Trophoblast cell (in vitro differentiated cells and primary cell): ENCODE measurements at regions not wholly inside any gene's neighbourhood (a gene's known extent, or its start where the extent isn't known, plus 50 kb on each side); places are given as distances from the start of the nearest gene placed in this dataset.

Experiments used
- DNase-seq, 2 donors: peaks; one replicate each; pipeline ENCODE4 v3.0.0-alpha.2; 2016
- H2AFZ ChIP-seq: 2 replicates; pipeline ENCODE4 v1.6.1; 2013; ENCODE audit warnings: low read length, moderate library complexity, mild to moderate bottlenecking; ENCODE audit not compliant: insufficient read depth, poor library complexity
- H2AK5ac ChIP-seq: 2 replicates; pipeline ENCODE4 v1.6.1; 2013; ENCODE audit warnings: mild to moderate bottlenecking, low read length
- H2BK120ac ChIP-seq: 2 replicates; pipeline ENCODE4 v1.6.1; 2013; ENCODE audit warnings: low read length, mild to moderate bottlenecking, moderate library complexity; ENCODE audit not compliant: insufficient read depth, poor library complexity
- H2BK12ac ChIP-seq: 2 replicates; pipeline ENCODE4 v1.6.1; 2013; ENCODE audit warnings: mild to moderate bottlenecking, low read length, moderate library complexity
- H2BK5ac ChIP-seq: 2 replicates; pipeline ENCODE4 v1.6.1; 2013; ENCODE audit warnings: low read length, low read depth, moderate library complexity, mild to moderate bottlenecking; ENCODE audit not compliant: poor library complexity
- H3K14ac ChIP-seq: 2 replicates; pipeline ENCODE4 v1.6.1; 2013; ENCODE audit warnings: mild to moderate bottlenecking, low read length
- H3K18ac ChIP-seq: 2 replicates; pipeline ENCODE4 v1.6.1; 2013; ENCODE audit warnings: mild to moderate bottlenecking, low read length
- H3K23ac ChIP-seq: 2 replicates; pipeline ENCODE4 v1.6.1; 2013; ENCODE audit warnings: low read length
- H3K27ac ChIP-seq: 2 replicates; pipeline ENCODE4 v1.5.1; 2013; ENCODE audit warnings: low read depth, mild to moderate bottlenecking, inconsistent platforms, low read length, moderate library complexity
- H3K27me3 ChIP-seq: 2 replicates; pipeline ENCODE4 v1.6.1; 2013; ENCODE audit warnings: inconsistent platforms, mild to moderate bottlenecking, low read length, moderate library complexity; ENCODE audit not compliant: insufficient read depth
- H3K36me3 ChIP-seq, 2 experiments: 1 replicate in 1 of 2; 2 replicates in 1 of 2; pipeline ENCODE4 v1.6.1; 2013; ENCODE audit warnings: low read length in 2 of 2, mild to moderate bottlenecking in 2 of 2, moderate library complexity in 1 of 2; ENCODE audit not compliant: insufficient read depth in 2 of 2, control insufficient read depth in 1 of 2
- H3K4ac ChIP-seq: 2 replicates; pipeline ENCODE4 v1.6.1; 2013; ENCODE audit warnings: low read depth, mild to moderate bottlenecking, low read length, moderate library complexity
- H3K4me1 ChIP-seq, 2 experiments: 1 replicate in 1 of 2; 2 replicates in 1 of 2; pipeline ENCODE4 v1.6.1; 2013; ENCODE audit warnings: low read length in 2 of 2, mild to moderate bottlenecking in 2 of 2, moderate library complexity in 1 of 2; ENCODE audit not compliant: insufficient read depth in 2 of 2, control insufficient read depth in 1 of 2
- H3K4me2 ChIP-seq: 2 replicates; pipeline ENCODE4 v1.6.1; 2013; ENCODE audit warnings: inconsistent platforms, mild to moderate bottlenecking, low read length, moderate library complexity
- H3K4me3 ChIP-seq: 2 replicates; pipeline ENCODE4 v1.5.1; 2013; ENCODE audit warnings: mild to moderate bottlenecking, low read depth, low read length, inconsistent platforms
- H3K79me1 ChIP-seq: one replicate; pipeline ENCODE4 v1.6.1; 2013; ENCODE audit warnings: low read length
- H3K79me2 ChIP-seq: 2 replicates; pipeline ENCODE4 v1.6.1; 2013; ENCODE audit warnings: low read length, mild to moderate bottlenecking; ENCODE audit not compliant: control insufficient read depth, insufficient read depth, poor library complexity
- H3K9ac ChIP-seq: 2 replicates; pipeline ENCODE4 v1.6.1; 2013; ENCODE audit warnings: mild to moderate bottlenecking, low read length
- H3K9me3 ChIP-seq: 2 replicates; pipeline ENCODE4 v1.6.1; 2013; ENCODE audit warnings: low read depth, mild to moderate bottlenecking, control low read depth, inconsistent platforms, low read length; ENCODE audit not compliant: insufficient read depth
- H4K12ac ChIP-seq: 2 replicates; pipeline ENCODE4 v1.6.1; 2013; ENCODE audit warnings: low read depth, mild to moderate bottlenecking, low read length, moderate library complexity
- H4K8ac ChIP-seq: 2 replicates; pipeline ENCODE4 v1.6.1; 2013; ENCODE audit warnings: low read depth, mild to moderate bottlenecking, low read length, moderate library complexity
- H4K91ac ChIP-seq: one replicate; pipeline ENCODE4 v1.6.1; 2013; ENCODE audit warnings: low read depth, mild to moderate bottlenecking, low read length, moderate library complexity
- WGBS: extraction: QIAGEN DNeasy Blood & Tissue Kit; methylation state at CpG from one replicate; pipeline ENCODE4 v1.1.7; 2013; ENCODE audit warnings: missing lambda C conversion rate; ENCODE audit not compliant: insufficient read length, insufficient coverage; ENCODE audit errors: extremely low coverage; 5-methylcytosine and 5-hydroxymethylcytosine counted together

DNA sequence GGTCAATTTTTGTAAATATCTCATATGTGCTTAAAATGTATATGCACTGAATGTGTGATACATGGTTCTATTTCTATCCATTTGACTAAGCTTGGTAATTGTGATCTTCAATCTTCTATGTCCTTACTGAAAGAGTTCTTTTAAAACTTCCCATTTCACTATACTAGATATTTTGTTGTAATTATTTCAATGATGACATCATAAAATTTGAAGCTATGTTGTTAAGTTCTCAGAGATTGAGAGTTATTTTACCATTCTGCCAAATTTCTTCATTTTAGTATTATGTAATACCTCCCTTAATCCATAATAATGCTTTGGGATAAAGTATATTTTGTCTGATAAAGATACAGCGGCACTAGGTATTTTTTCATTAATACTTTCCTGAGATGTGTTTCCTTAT lies 1307.3 kb downstream of the RPA4 start:
- no peak overlapping the region for H3K14ac ChIP-seq
- H3K36me3 ChIP-seq: no peaks in the 10 kb centered on the region
- H2BK120ac ChIP-seq: no peak overlapping the region
- H4K91ac ChIP-seq: no peak overlapping the region
- H3K4me1 ChIP-seq: no peaks in the 10 kb centered on the region
- no peaks in the 10 kb centered on the region for H3K9me3 ChIP-seq
- no peak overlapping the region for H3K9ac ChIP-seq
- no peak overlapping the region for H2BK12ac ChIP-seq
- H3K79me1 ChIP-seq: no peaks in the 10 kb centered on the region
- no peaks in the 10 kb centered on the region for H3K27me3 ChIP-seq
- H3K27ac ChIP-seq: no peak overlapping the region
- no peak for DNase-seq
- H2BK5ac ChIP-seq: no peak overlapping the region
- H3K23ac ChIP-seq: no peak overlapping the region
- H3K18ac ChIP-seq: no peak overlapping the region
- no peak overlapping the region for H2AFZ ChIP-seq
- H2AK5ac ChIP-seq: no peak overlapping the region
- no peak overlapping the region for H4K8ac ChIP-seq
- H3K79me2 ChIP-seq: no peaks in the 10 kb centered on the region
- no CpG with 5 or more reads among the region's 1 CpG for WGBS
- H4K12ac ChIP-seq: no peak overlapping the region
- no peak overlapping the region for H3K4me2 ChIP-seq
- no peak overlapping the region for H3K4ac ChIP-seq
- no peak overlapping the region for H3K4me3 ChIP-seq

DNA sequence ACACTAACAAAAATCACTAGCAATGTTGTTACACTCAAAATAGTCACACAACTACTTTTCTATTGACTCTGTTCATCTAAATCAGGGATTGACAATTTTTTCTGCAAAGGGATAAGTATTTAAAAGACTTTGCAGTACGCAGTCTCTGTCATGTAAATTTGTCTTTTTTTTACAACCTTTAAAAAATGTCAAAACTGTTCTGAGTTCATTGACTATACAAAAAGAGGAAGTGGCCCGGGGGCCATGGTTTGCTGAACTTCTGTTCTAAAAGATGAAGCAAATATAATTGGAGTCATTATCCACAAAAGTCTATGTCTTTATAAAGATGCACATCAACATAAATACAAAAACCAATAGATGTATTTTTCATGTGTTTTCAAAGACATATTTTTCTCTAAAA lies 1310.3 kb downstream of the RPA4 start:
- Histone ChIP-seq H2BK12ac (no peak overlapping the region), H4K12ac (no peak overlapping the region), H4K91ac (no peak overlapping the region), H3K4ac (no peak overlapping the region), H3K18ac (no peak overlapping the region), H3K9me3 (no peaks in the 10 kb centered on the region), H3K27me3 (no peaks in the 10 kb centered on the region), H3K79me2 (no peaks in the 10 kb centered on the region), H3K9ac (no peak overlapping the region), H2BK120ac (no peak overlapping the region), H2AFZ (no peak overlapping the region), H3K79me1 (no peaks in the 10 kb centered on the region), H3K23ac (no peak overlapping the region), H2AK5ac (no peak overlapping the region), H3K27ac (no peak overlapping the region), H3K4me2 (no peak overlapping the region), H4K8ac (no peak overlapping the region), H3K4me3 (no peak overlapping the region), H3K14ac (no peak overlapping the region), H3K4me1 (no peaks in the 10 kb centered on the region), H3K36me3 (no peaks in the 10 kb centered on the region), H2BK5ac (no peak overlapping the region)
- WGBS: no CpG with 5 or more reads among the region's 2 CpGs
- DNase-seq: no peak

GRCh38 chrX:98203800-98204199 lies 1320.1 kb downstream of the RPA4 start:
- no peaks in the 10 kb centered on the region for H3K9me3 ChIP-seq
- H2AK5ac ChIP-seq: no peak overlapping the region
- H3K4me2 ChIP-seq: no peak overlapping the region
- H4K91ac ChIP-seq: no peak overlapping the region
- no peak overlapping the region for H4K8ac ChIP-seq
- no peaks in the 10 kb centered on the region for H3K36me3 ChIP-seq
- H2BK5ac ChIP-seq: no peak overlapping the region
- H3K18ac ChIP-seq: no peak overlapping the region
- no peak overlapping the region for H3K4me3 ChIP-seq
- H3K79me2 ChIP-seq: no peaks in the 10 kb centered on the region
- H3K23ac ChIP-seq: no peak overlapping the region
- H2AFZ ChIP-seq: no peak overlapping the region
- H3K4ac ChIP-seq: no peak overlapping the region
- no peak overlapping the region for H2BK120ac ChIP-seq
- no peaks in the 10 kb centered on the region for H3K4me1 ChIP-seq
- no peak overlapping the region for H3K27ac ChIP-seq
- no peaks in the 10 kb centered on the region for H3K27me3 ChIP-seq
- no peak overlapping the region for H3K9ac ChIP-seq
- no CpG with 5 or more reads among the region's 2 CpGs for WGBS
- no peak overlapping the region for H2BK12ac ChIP-seq
- H3K14ac ChIP-seq: no peak overlapping the region
- no peak overlapping the region for H4K12ac ChIP-seq
- DNase-seq: peak in 1 of 2 donors; percentile 58
- no peaks in the 10 kb centered on the region for H3K79me1 ChIP-seq

DNA sequence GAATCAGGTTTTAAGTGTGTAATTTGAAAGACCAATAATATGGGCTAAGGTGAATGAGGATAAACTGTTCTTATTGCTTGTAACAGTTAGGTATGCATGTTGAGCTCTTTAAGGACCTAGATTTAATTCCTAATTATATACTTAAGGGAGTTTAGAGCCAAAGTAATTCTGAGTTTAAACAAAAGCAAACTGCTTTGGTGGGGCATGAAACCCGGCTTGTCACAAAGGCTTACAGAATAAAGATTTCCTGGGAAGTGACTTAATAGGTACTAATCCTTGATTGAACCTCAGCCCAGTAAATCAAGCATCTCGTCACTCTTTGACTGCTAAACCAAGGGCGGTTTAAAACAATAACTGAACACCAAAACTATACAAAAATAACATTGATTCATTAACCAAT lies 1324.2 kb downstream of the RPA4 start:
- H4K91ac ChIP-seq: no peak overlapping the region
- H3K4me3 ChIP-seq: no peak overlapping the region
- H3K9ac ChIP-seq: no peak overlapping the region
- H3K27ac ChIP-seq: no peak overlapping the region
- H3K14ac ChIP-seq: no peak overlapping the region
- H3K4me2 ChIP-seq: no peak overlapping the region
- H4K12ac ChIP-seq: no peak overlapping the region
- H4K8ac ChIP-seq: no peak overlapping the region
- no CpG with 5 or more reads among the region's 3 CpGs for WGBS
- H2AK5ac ChIP-seq: no peak overlapping the region
- H3K79me1 ChIP-seq: no peaks in the 10 kb centered on the region
- no peak overlapping the region for H3K4ac ChIP-seq
- H3K36me3 ChIP-seq: no peaks in the 10 kb centered on the region
- H2BK5ac ChIP-seq: no peak overlapping the region
- no peaks in the 10 kb centered on the region for H3K9me3 ChIP-seq
- no peak overlapping the region for H3K18ac ChIP-seq
- no peaks in the 10 kb centered on the region for H3K4me1 ChIP-seq
- H2BK120ac ChIP-seq: no peak overlapping the region
- H2AFZ ChIP-seq: no peak overlapping the region
- H2BK12ac ChIP-seq: no peak overlapping the region
- no peaks in the 10 kb centered on the region for H3K79me2 ChIP-seq
- DNase-seq: no peak
- no peaks in the 10 kb centered on the region for H3K27me3 ChIP-seq
- no peak overlapping the region for H3K23ac ChIP-seq

DNA sequence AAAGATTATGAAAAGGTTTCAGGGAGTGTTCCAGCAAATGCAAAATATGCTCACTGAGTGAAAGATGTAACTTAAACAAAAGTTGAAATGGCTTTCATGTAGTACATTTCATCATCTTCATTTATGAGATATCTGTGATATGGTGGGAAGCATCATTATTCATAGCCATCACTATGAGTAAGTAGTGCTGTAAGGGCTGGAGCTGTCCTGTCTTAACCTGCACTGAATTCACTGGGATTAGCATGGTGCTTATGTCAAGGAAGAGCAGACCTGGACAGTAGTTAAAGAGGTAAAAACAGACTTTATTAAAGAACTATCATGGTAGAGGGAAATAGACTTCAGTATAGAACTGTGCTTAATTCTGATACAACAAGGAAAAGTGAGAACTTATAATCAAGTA lies 1347.3 kb downstream of the RPA4 start:
- Histone ChIP-seq H3K79me1 (no peaks in the 10 kb centered on the region), H2BK5ac (no peak overlapping the region), H3K36me3 (no peaks in the 10 kb centered on the region), H3K18ac (no peak overlapping the region), H4K91ac (no peak overlapping the region), H4K8ac (no peak overlapping the region), H2AK5ac (no peak overlapping the region), H2AFZ (no peak overlapping the region), H3K4ac (no peak overlapping the region), H2BK12ac (no peak overlapping the region), H2BK120ac (no peak overlapping the region), H3K4me3 (no peak overlapping the region), H3K14ac (no peak overlapping the region), H3K79me2 (no peaks in the 10 kb centered on the region), H3K4me2 (no peak overlapping the region), H3K27me3 (no peaks in the 10 kb centered on the region), H3K9me3 (no peaks in the 10 kb centered on the region), H4K12ac (no peak overlapping the region), H3K4me1 (no peaks in the 10 kb centered on the region), H3K27ac (no peak overlapping the region), H3K23ac (no peak overlapping the region), H3K9ac (no peak overlapping the region)
- DNase-seq: no peak
